ENCODE measurements at regions not wholly inside any gene's neighbourhood (a gene's known extent, or its start where the extent isn't known, plus 50 kb on each side); places are given as distances from the start of the nearest gene placed in this dataset.

- H3K27me3 Mint-ChIP-seq (ENCODE audit: unreplicated experiment) = no peaks in the 10 kb centered on the region
- H3K4me1 Mint-ChIP-seq (ENCODE audit: unreplicated experiment) = peaks cover 62% of the 10 kb centered on the region
- peak overlapping the region; percentile 96 for H3K27ac Mint-ChIP-seq (ENCODE audit: unreplicated experiment)
- H3K36me3 Mint-ChIP-seq (ENCODE audit: unreplicated experiment) = peaks cover 5% of the 10 kb centered on the region
- H3K9me3 Mint-ChIP-seq (ENCODE audit: unreplicated experiment) = peaks cover 12% of the 10 kb centered on the region
- TF ChIP-seq CTCF (IDR thresholded peaks at IDR 0.05) = no peak
- H3K4me3 Mint-ChIP-seq (ENCODE audit: unreplicated experiment) = no peak overlapping the region
- no peak for DNase-seq (ENCODE audit: extremely low spot score, unreplicated experiment)
These were observed 700.8 kb downstream of the RFPL4B start for GRCh38 chr6:113047932-113048331.

- Mint-ChIP-seq H3K4me3 (ENCODE audit: unreplicated experiment) (peak overlapping the region; percentile 9), H3K36me3 (ENCODE audit: unreplicated experiment) (peaks cover 5% of the 10 kb centered on the region), H3K4me1 (ENCODE audit: unreplicated experiment) (peaks cover 62% of the 10 kb centered on the region), H3K27me3 (ENCODE audit: unreplicated experiment) (no peaks in the 10 kb centered on the region), H3K27ac (ENCODE audit: unreplicated experiment) (peak overlapping the region; percentile 96), H3K9me3 (ENCODE audit: unreplicated experiment) (peaks cover 12% of the 10 kb centered on the region)
- TF ChIP-seq CTCF (IDR thresholded peaks at IDR 0.05) = no peak
- DNase-seq (ENCODE audit: extremely low spot score, unreplicated experiment) = no peak
These were observed 701.6 kb downstream of the RFPL4B start for GRCh38 chr6:113048741-113049140.

GRCh38 chr6:113049190-113049589 lies 702.1 kb downstream of the RFPL4B start:
- peaks cover 12% of the 10 kb centered on the region for H3K9me3 Mint-ChIP-seq (ENCODE audit: unreplicated experiment)
- H3K27ac Mint-ChIP-seq (ENCODE audit: unreplicated experiment) = peak overlapping the region; percentile 96
- DNase-seq (ENCODE audit: extremely low spot score, unreplicated experiment) = no peak
- H3K27me3 Mint-ChIP-seq (ENCODE audit: unreplicated experiment) = no peaks in the 10 kb centered on the region
- peaks cover 62% of the 10 kb centered on the region for H3K4me1 Mint-ChIP-seq (ENCODE audit: unreplicated experiment)
- no peak for TF ChIP-seq CTCF (IDR thresholded peaks at IDR 0.05)
- H3K4me3 Mint-ChIP-seq (ENCODE audit: unreplicated experiment) = no peak overlapping the region
- H3K36me3 Mint-ChIP-seq (ENCODE audit: unreplicated experiment) = peaks cover 5% of the 10 kb centered on the region

GRCh38 chr6:113050010-113050858 lies 703.1 kb downstream of the RFPL4B start:
- peak overlapping the region; percentile 57 for H3K4me3 Mint-ChIP-seq (ENCODE audit: unreplicated experiment)
- H3K36me3 Mint-ChIP-seq (ENCODE audit: unreplicated experiment) = peaks cover 1% of the 10 kb centered on the region
- peak overlapping the region; percentile 96 for H3K27ac Mint-ChIP-seq (ENCODE audit: unreplicated experiment)
- no peaks in the 10 kb centered on the region for H3K27me3 Mint-ChIP-seq (ENCODE audit: unreplicated experiment)
- peaks cover 11% of the 10 kb centered on the region for H3K9me3 Mint-ChIP-seq (ENCODE audit: unreplicated experiment)
- no peak for DNase-seq (ENCODE audit: extremely low spot score, unreplicated experiment)
- TF ChIP-seq CTCF (IDR thresholded peaks at IDR 0.05) = no peak
- H3K4me1 Mint-ChIP-seq (ENCODE audit: unreplicated experiment) = peaks cover 66% of the 10 kb centered on the region

GRCh38 chr6:113050979-113051378 lies 703.8 kb downstream of the RFPL4B start:
- no peak for TF ChIP-seq CTCF (IDR thresholded peaks at IDR 0.05)
- H3K4me1 Mint-ChIP-seq (ENCODE audit: unreplicated experiment) = peaks cover 65% of the 10 kb centered on the region
- DNase-seq (ENCODE audit: extremely low spot score, unreplicated experiment) = no peak
- H3K27me3 Mint-ChIP-seq (ENCODE audit: unreplicated experiment) = no peaks in the 10 kb centered on the region
- H3K9me3 Mint-ChIP-seq (ENCODE audit: unreplicated experiment) = peaks cover 6% of the 10 kb centered on the region
- peak overlapping the region; percentile 41 for H3K4me3 Mint-ChIP-seq (ENCODE audit: unreplicated experiment)
- H3K36me3 Mint-ChIP-seq (ENCODE audit: unreplicated experiment) = peaks cover 4% of the 10 kb centered on the region
- H3K27ac Mint-ChIP-seq (ENCODE audit: unreplicated experiment) = peak overlapping the region; percentile 96

Measured in osteocyte (in vitro differentiated cells).